Parathyroid adenoma (tissue), 2 donors: ENCODE measurements at regions not wholly inside any gene's neighbourhood (a gene's known extent, or its start where the extent isn't known, plus 50 kb on each side); places are given as distances from the start of the nearest gene placed in this dataset.

Experiments used
- H2AFZ ChIP-seq: fragments of 300-600 bp; sonication (generic); one replicate; pipeline ENCODE4 v1.7.0; 2017; ENCODE audit warnings: antibody characterized with exemption, mild to moderate bottlenecking
- H3K27ac ChIP-seq: fragments of 300-600 bp; sonication (generic); one replicate; pipeline ENCODE4 v1.7.0; 2017
- H3K27me3 ChIP-seq: fragments of 300-600 bp; sonication (generic); one replicate; pipeline ENCODE4 v1.7.0; 2017; ENCODE audit warnings: low read length; ENCODE audit not compliant: control insufficient read depth, insufficient read depth
- H3K36me3 ChIP-seq: fragments of 300-600 bp; sonication (generic); one replicate; pipeline ENCODE4 v1.7.0; 2017; ENCODE audit warnings: low read length; ENCODE audit not compliant: control insufficient read depth, insufficient read depth
- H3K4me1 ChIP-seq: fragments of 300-600 bp; sonication (generic); one replicate; pipeline ENCODE4 v1.7.0; 2017; ENCODE audit warnings: control low read depth
- H3K4me2 ChIP-seq: fragments of 300-600 bp; sonication (generic); one replicate; pipeline ENCODE4 v1.7.0; 2017; ENCODE audit warnings: low read length
- H3K4me3 ChIP-seq: fragments of 300-600 bp; sonication (generic); one replicate; pipeline ENCODE4 v1.7.0; 2017; ENCODE audit warnings: low read depth, low read length
- H3K79me2 ChIP-seq: fragments of 300-600 bp; sonication (generic); one replicate; pipeline ENCODE4 v1.7.0; 2017; ENCODE audit warnings: control low read depth
- H3K9ac ChIP-seq: fragments of 300-600 bp; sonication (generic); one replicate; pipeline ENCODE4 v1.7.0; 2017; ENCODE audit warnings: mild to moderate bottlenecking
- H3K9me3 ChIP-seq: fragments of 300-600 bp; sonication (generic); one replicate; pipeline ENCODE4 v1.7.0; 2017; ENCODE audit warnings: low read length; ENCODE audit not compliant: control insufficient read depth
- CTCF ChIP-seq: fragments of 300-600 bp; sonication (generic); IDR thresholded peaks from one replicate; pipeline ENCODE4 v1.7.0; 2017; ENCODE audit warnings: antibody characterized with exemption, mild to moderate bottlenecking
- donor health status: primary hyperparathyroidism.

GRCh38 chr6:105545228-105545920 lies 142.5 kb upstream of the PREP start:
- no peaks in the 10 kb centered on the region for H3K36me3 ChIP-seq
- no peak overlapping the region for H3K4me3 ChIP-seq
- no peaks in the 10 kb centered on the region for H3K4me1 ChIP-seq
- H3K4me2 ChIP-seq, result no peak overlapping the region
- no peaks in the 10 kb centered on the region for H3K9me3 ChIP-seq
- no peak overlapping the region for H2AFZ ChIP-seq
- H3K79me2 ChIP-seq, result no peaks in the 10 kb centered on the region
- H3K27me3 ChIP-seq, result no peaks in the 10 kb centered on the region
- H3K9ac ChIP-seq, result no peak overlapping the region
- TF ChIP-seq CTCF, result no peak
- H3K27ac ChIP-seq, result no peak overlapping the region

GRCh38 chr6:105539911-105540310 lies 137.0 kb upstream of the PREP start:
- Histone ChIP-seq H2AFZ (no peak overlapping the region), H3K4me1 (no peaks in the 10 kb centered on the region), H3K79me2 (no peaks in the 10 kb centered on the region), H3K9ac (no peak overlapping the region), H3K4me2 (no peak overlapping the region), H3K9me3 (no peaks in the 10 kb centered on the region), H3K27me3 (no peaks in the 10 kb centered on the region), H3K36me3 (no peaks in the 10 kb centered on the region), H3K27ac (no peak overlapping the region), H3K4me3 (no peak overlapping the region)
- no peak for TF ChIP-seq CTCF

GRCh38 chr6:105537981-105538578 lies 135.2 kb upstream of the PREP start:
- Histone ChIP-seq H2AFZ (no peak overlapping the region), H3K4me1 (no peaks in the 10 kb centered on the region), H3K4me2 (no peak overlapping the region), H3K27ac (no peak overlapping the region), H3K79me2 (no peaks in the 10 kb centered on the region), H3K36me3 (no peaks in the 10 kb centered on the region), H3K9me3 (no peaks in the 10 kb centered on the region), H3K9ac (no peak overlapping the region), H3K4me3 (no peak overlapping the region), H3K27me3 (no peaks in the 10 kb centered on the region)
- TF ChIP-seq CTCF, result no peak

- H3K36me3 ChIP-seq, result no peaks in the 10 kb centered on the region
- no peaks in the 10 kb centered on the region for H3K27me3 ChIP-seq
- no peak overlapping the region for H3K27ac ChIP-seq
These were observed 134.1 kb upstream of the PREP start for GRCh38 chr6:105536961-105537360.

More at GRCh38 chr6:105536961-105537360, 134.1 kb upstream of the PREP start:
- Histone ChIP-seq H3K4me2 (no peak overlapping the region), H3K9ac (no peak overlapping the region), H3K4me1 (no peaks in the 10 kb centered on the region), H3K79me2 (no peaks in the 10 kb centered on the region), H3K9me3 (no peaks in the 10 kb centered on the region), H3K4me3 (no peak overlapping the region), H2AFZ (no peak overlapping the region)
- no peak for TF ChIP-seq CTCF
